Activated gamma-delta T cell treated with Interleukin-2 at 50 U/mL for 16 hours (primary cell): ENCODE measurements at regions not wholly inside any gene's neighbourhood (a gene's known extent, or its start where the extent isn't known, plus 50 kb on each side); places are given as distances from the start of the nearest gene placed in this dataset.

Experiments used
- DNase-seq: peaks from one replicate; pipeline ENCODE4 v3.0.0-alpha.2; 2020

DNA sequence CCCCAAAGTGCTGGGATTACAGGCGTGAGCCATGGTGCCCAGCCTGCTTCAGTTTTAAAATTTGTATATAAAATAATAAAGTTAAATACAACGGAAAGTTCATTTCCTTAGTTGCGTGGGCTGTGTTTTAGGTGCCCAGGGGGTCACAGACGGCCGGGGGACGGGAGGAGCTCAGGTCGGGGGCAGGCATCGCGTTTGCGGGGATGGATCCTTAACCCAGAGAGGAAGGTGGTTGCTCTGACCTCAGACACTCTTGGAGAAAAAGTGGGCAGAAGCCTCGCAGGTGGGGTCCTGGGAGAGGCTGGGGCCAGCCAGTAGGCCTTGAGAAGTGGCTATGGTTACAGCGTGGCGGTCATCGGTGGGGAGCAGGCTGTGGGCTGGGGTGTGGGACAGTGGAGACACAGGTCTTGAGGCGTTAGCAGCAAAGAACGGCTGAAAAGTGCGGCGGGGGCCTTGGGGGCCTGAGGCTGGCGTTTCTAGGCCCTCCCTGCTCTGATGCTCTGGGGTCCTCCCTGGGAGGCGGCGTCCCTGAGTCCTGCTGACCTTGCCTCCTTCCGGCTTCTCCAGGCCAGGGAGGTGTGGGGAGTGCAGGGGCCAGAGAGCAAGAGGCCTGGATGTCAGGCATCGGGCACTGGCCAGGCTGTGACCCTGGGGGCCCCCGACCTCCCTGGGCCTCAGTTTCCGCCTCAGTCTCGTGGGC lies 54.4 kb downstream of the UNCX start:
- no peak for DNase-seq

DNA sequence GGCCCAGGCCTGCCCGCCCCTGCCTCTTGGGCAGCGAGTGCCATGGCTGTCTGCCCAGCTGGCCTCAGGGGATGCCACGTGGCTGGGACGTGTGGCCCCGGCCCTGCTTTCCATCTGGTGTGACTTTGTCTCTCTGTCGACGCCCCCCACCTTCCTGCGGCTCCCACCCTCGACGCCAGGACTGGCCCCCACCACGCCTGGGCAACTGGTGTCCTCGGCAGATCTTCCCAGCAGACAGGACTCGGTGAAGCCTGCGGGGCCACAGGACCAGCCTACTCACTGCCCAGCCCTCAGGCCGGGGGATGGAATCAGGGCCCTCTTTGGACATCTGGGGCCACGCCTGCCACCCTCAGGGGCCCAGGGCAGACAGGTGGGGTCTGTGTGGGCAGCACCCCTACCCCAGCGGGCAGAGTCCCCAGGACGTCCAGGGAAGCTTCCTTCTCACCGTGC lies 55.1 kb downstream of the UNCX start:
- no peak for DNase-seq

- DNase-seq, result no peak
Measured at GRCh38 chr7:1288390-1288995, 55.8 kb downstream of the UNCX start.

DNA sequence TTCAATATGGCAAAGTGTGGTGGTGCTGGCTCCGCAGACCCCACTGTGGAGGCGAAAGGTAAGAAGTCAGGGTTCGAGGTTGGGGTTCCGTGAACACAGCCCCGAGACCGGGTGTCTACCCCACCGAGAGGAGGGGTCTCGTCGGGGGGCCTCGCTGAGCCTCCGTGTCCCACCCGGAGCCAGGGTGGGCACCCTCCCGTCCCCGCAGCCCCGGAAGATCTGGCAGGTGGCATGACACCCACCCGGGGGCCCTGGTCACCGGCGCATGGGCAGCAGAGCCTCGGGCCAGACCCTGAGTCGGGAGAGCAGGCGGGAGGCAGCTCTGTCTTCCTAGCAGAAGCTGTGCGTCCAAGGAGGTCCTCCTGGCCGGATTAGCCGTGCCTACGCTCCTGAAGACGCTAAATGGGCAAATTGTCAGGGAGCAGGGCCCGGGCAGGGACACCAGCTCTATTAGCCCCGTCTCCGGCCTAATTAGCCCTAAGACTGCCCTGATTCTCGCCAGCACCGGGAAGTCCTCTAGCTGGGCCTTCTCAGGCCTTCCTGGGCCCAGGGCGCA lies 56.4 kb downstream of the UNCX start:
- no peak for DNase-seq

DNA sequence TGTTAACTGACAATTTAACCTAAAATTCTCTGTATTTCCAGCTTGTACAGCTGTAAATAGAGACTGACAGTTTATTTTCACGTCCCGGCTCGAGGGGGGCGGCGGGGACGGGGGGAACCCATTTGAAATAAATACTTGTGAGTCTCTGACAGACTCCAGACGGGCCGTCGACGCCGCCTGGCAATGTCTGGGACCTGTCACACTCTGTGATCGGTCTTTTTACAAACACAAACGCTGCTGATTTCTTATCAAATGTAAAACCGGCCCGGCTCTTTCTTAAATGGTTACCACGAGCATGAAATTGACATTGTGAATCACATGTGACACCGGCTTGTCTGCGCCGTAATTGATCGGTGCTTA lies 57.0 kb downstream of the UNCX start:
- DNase-seq, result no peak

DNA sequence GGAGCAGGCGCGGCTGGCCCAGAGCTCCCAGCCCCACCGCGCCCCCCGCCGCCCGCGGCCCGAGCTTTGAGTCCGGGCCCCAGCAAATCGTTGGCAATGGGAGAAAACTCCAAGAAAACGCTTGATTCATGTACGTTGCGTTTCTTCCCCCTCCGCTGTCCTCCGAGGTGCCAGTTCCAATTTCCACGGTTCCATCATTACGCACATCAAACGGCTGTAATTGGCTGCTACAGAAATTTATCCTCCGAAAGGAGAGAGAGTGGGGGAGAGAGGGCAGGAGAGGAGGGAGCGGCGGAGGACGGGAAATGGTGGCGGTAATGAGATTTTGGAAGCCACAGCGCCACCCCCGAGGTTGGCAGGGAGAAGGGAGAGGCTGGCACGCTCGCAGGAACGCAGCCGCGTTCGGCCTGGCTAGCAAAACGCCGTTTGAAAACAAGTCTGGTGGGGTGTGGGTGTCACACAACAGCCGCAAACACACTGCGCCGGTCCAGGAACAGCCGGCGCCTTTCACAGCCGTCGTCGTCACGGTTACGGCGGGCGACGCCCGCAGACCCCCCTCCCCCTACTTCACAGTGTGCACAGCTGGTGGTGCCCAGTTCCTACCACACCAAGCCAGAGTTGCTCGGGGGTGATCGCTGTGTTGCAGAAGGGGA lies 57.5 kb downstream of the UNCX start:
- peak; percentile 18 for DNase-seq

- DNase-seq, result no peak
Measured at GRCh38 chr7:1290679-1291356, 58.1 kb downstream of the UNCX start.

DNA sequence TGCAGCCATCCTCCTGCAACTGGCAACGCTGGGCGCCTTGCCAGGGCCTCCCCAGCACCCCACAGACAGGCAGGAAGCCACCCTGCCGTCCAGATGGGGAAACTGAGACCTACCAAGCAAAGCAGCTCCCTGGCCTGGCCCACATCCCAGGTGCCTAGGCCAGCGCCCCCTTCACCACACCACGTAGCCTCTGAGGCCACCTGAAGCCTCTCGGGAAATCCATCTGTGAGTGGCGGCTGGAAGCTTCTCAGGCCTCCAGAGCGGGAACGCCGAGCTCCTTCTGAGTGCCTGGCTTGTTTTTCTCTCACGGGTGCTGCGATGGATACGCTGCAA lies 58.7 kb downstream of the UNCX start:
- DNase-seq, result no peak

DNA sequence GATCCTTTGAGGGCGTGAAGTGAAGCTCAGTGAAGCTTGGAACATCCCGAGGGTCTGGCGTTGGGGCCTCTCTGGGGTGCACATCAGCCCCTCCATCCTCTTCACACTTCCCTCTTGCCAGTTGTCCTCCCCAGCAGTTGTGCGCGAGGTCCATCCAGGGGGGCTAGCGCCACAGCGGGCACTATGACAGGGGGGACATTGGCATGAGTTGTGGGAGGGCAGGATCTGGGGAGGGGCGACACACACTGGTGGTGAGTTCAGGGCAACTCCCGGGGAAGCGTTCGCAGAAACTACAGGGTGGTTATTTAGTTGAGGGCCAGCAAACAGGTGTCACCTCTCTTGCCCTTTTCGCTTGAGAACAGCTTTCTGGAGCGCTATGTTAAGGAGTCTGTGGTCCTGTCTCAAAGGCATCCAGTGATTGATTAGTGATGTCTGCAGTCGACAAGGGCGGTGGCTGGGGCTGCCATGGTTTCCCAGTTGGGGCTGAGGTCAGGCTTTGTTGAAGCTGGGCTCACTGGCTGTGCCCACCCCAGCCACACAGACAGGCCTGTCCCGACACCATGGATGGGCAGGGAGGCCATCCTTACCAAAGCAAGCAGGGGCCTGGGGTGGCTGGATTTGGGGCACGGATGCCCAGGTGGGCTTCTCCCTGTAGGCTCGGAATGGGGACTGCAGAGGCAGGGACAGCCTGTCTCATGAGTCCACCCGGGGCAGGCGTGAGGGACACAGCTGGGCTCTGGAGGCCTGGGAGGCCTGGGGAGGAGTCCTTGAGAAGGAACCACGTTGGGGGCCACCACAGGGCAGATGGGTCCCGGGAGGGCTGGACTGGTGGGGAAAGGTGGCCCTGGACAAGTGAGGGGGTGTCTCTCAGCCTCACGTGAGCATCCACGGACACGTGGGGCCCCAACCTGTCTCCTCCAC lies 59.4 kb downstream of the UNCX start:
- no peak for DNase-seq

DNA sequence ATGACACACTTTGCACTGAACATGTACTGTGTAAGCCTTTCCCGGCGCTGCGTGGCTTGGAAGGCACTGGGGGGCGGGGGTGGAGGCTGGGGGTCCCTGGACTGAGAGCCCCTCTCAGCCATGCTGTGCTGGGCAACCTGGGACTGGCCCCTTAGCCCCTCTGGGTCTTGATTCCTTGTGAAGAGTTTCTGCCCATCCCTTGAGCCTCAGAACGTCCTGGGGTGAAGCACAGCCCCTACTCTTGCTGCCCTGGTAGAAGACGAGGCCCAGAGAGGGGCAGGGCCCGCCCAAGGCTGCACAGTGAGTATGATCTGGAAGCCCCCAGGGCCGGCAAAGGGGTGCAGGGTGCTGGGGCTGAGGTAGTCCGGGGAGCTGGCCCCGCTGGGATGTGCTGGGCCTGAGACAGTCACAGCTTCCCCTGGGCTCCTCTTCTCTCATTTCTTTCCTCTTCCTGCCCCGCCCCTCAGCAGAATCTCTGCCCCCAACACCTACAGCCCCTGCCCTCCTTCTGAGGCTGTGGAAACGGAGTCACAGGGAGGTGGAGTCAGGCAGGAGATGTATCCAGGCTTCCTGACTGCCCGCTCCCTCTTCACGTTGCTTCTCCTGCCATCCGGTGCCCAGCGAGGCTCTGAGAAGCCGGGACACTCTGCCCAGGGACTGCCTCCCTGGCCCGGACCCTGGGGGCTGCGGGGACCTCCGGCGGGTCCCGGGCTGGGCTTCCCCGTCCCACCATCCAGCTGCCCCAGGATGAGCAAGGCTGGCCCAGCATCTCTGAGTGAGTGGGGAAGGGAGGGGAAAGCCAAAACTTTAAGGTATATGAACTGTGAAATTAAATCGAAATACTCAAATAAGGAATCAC lies 60.5 kb downstream of the UNCX start:
- no peak for DNase-seq

- DNase-seq, result no peak
Measured at GRCh38 chr7:1293950-1294411, 61.3 kb downstream of the UNCX start.

DNA sequence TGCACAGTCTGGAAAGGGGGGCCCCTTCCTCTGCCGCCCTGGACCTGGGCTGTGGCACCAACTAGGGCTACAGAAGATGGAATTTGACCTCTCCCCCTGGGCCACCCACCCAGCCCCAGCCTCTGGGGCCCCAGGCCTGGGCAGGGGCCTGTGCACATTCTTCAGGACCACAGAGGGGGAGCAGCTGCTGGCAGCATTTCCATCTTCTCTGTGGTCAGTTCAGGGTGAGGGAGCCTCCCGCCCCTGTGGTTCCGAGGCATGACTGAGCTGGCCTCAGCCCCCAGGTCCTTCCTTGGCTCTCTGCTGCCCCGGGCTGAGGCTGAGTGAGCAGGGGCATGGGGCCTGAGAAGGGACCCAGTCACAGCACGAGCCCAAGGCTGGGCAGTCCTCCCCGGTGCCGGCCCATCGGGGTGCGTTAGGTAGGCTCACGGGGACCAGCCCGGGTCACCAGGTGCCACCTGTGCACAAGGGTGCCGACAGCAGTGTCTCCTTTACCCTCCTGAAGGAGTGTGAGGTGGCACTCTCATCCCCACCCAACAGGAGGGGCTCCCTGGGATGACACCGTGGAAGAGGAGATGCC lies 63.2 kb downstream of the UNCX start:
- no peak for DNase-seq

GRCh38 chr7:1296356-1296981 lies 63.8 kb downstream of the UNCX start:
- no peak for DNase-seq

DNA sequence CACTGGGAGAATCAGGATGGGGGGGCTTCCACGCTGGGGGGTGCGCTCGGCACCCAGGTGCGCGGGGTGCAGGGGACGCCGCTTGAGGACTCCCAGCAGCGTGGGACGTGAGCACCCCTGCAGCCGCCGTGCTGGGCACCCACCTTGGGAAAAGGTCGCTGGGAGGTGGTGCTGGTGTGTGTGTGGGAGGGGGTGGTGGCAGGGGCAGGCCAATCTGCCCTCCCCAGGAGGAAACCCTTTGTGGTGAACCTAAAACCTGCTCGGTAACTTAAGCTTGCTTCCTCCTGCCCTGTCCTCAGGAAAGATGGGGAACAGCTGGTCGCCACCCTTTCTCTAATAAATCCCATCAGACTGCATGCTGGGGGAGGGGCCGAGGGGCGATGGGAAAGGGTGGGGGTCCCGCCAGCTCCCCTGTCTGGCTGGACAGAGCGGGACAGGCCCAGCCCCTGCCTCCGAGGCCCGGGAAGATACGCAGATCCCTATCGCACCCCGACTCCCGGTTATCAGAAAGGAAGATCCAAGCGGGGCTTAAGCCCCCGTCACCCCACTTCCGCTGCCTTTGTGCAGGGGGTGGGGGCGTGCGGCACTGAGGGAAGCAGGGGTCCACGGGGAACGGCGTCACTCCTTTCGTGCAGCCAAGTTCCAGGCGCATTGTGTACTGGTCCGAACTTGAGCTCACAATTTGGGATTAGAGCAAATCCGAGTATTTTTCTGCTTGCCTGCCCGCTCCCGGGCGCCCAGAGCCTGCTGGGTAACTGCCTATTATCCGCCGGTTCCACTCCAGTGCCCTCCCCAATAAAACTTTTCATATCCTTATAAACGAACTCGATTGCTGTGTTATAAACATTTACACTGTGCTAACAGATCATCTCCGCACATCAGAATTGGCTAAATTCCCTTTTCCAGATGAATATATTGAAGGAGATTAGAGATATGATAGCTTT lies 64.6 kb downstream of the UNCX start:
- DNase-seq, result no peak

GRCh38 chr7:1298051-1298930 lies 65.6 kb downstream of the UNCX start:
- no peak for DNase-seq

DNA sequence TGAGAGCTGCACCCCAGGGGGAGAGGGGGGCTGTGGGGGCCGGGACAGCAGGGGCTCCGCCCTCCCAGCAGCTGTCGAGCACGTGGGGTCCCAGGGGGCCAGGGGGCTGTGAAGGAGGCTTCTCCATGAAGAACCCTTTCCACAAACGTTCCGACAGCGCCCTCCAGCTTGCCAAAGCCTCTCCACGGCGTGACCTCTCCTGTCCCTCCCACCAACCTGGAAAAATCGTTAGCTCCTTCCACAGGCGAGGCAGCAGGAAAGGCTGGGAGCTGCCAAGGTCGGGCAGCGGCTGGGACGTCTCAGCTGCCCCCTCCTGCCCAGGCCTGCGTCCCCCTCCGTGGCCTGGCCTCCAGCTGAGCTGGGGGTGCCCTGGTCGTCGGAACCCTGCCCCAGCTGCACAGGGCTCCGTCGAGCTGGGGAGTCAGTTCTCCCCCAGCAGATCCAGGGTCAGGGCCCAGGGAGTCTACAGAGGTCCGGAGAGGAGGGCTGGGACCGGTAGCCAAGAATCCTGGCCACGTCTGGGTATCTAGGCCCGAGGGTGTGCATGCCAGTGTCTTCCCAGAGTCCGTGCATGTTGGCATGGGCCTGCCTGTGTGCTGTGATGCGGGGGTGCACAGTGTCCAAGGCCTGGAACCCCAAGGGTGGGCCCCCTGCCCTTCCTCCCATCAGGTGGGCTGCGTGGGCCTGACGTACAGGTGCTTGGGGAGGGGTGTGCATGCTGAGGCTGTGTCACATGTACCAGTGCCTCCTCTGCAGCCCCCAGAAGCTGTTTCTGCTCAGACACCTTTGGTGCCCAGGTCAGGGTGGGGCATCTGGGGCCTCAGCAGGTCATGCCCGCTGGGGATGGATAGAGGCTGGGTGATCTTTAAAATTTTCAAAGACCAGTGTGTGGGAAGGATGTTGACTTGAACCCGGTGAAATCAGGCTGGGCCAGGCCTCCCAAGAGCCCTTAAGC lies 66.5 kb downstream of the UNCX start:
- DNase-seq, result no peak

DNA sequence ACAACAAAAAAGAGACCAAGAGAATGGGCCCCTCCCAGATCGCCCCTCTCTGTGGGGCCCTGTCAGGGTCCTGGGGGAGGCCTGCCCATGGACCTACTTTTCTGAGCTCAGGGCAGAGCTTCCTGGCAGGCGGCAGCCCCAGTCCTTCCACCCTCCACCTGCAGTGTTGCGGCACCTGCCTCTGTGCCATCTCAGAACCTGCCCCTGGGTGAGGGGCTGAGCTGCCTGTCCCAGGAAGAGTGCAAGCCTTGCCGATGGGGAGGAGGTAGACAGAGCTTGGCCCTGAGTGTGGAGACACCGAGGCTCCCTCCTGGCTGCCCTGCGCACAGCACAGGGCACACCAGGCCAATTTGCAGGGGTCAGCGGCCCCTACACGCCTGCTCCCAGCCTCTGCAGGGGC lies 67.5 kb downstream of the UNCX start:
- DNase-seq, result no peak
